RWPE2 (cell line): ENCODE measurements at regions not wholly inside any gene's neighbourhood (a gene's known extent, or its start where the extent isn't known, plus 50 kb on each side); places are given as distances from the start of the nearest gene placed in this dataset.
"Not testable (repeated sequence)": the region's sequence is repeated elsewhere in the genome, so short reads cannot be mapped to it uniquely, and the experiment has no call there.

Source experiments
- ATAC-seq: fragments of 200-7000 bp; cut with Tn5 transposase; 3 replicates; pipeline ENCODE4 v1.9.1; 2021; ENCODE audit warnings: low read depth
- DNase-seq: peaks from one replicate; pipeline ENCODE4 v3.0.0-alpha.2; 2020; ENCODE audit warnings: low spot score
- H3K27ac ChIP-seq: fragments of 450-650 bp; 2 replicates; pipeline ENCODE4 v1.5.1; 2017; ENCODE audit warnings: mild to moderate bottlenecking; ENCODE audit not compliant: poor library complexity, severe bottlenecking
- H3K27me3 ChIP-seq: fragments of 250-450 bp; sonication (Bioruptor Pico); 2 replicates; pipeline ENCODE4 v1.5.1; 2021; ENCODE audit warnings: mild to moderate bottlenecking, moderate library complexity; ENCODE audit not compliant: insufficient read depth, poor library complexity, severe bottlenecking
- H3K36me3 ChIP-seq: fragments of 250-450 bp; sonication (Bioruptor Pico); 2 replicates; pipeline ENCODE4 v1.5.1; 2020; ENCODE audit warnings: low read depth, mild to moderate bottlenecking, moderate library complexity
- H3K4me1 ChIP-seq: fragments of 250-450 bp; sonication (Bioruptor Pico); 2 replicates; pipeline ENCODE4 v1.5.1; 2021; ENCODE audit warnings: mild to moderate bottlenecking, moderate library complexity; ENCODE audit not compliant: insufficient read depth, poor library complexity, severe bottlenecking
- H3K4me3 ChIP-seq: fragments of 250-450 bp; sonication (Bioruptor Pico); 2 replicates; pipeline ENCODE4 v1.5.1; 2021; ENCODE audit warnings: mild to moderate bottlenecking, moderate library complexity; ENCODE audit not compliant: severe bottlenecking
- H3K9me3 ChIP-seq: fragments of 250-450 bp; sonication (Bioruptor Pico); 2 replicates; pipeline ENCODE4 v1.5.1; 2021; ENCODE audit warnings: mild to moderate bottlenecking, moderate library complexity; ENCODE audit not compliant: severe bottlenecking
- TF ChIP-seq, protein P1 (sequence below): fragments of 450-650 bp; IDR thresholded peaks from one replicate; pipeline ENCODE4 v1.5.1; 2017; ENCODE audit warnings: mild to moderate bottlenecking, moderate library complexity; ENCODE audit not compliant: poor library complexity, severe bottlenecking

DNA sequence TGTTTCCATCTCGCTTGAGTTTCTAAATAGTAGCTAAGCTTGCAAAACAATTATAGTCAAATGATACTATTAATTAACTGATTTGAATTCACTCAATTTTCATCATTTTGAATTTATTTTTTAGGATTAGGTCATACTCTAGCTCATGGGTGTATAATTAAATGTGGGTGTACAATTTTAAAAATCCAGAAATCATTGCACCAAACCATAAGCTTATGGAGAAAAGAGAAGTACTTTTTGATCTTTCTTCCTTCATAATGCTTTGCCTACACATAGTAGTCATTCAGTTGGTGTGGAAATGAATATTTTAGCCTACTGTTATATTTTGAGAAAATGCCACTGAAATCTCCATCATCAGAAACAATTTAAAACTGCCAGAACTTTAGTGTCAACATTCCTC lies 175.1 kb downstream of the CD47 start:
- Histone ChIP-seq H3K36me3 (no peaks in the 10 kb centered on the region), H3K4me3 (no peak overlapping the region), H3K27ac (no peak overlapping the region), H3K27me3 (no peaks in the 10 kb centered on the region), H3K9me3 (no peaks in the 10 kb centered on the region), H3K4me1 (no peaks in the 10 kb centered on the region)
- no peak for ATAC-seq
- no peak for DNase-seq
- TF ChIP-seq, protein P1, sequence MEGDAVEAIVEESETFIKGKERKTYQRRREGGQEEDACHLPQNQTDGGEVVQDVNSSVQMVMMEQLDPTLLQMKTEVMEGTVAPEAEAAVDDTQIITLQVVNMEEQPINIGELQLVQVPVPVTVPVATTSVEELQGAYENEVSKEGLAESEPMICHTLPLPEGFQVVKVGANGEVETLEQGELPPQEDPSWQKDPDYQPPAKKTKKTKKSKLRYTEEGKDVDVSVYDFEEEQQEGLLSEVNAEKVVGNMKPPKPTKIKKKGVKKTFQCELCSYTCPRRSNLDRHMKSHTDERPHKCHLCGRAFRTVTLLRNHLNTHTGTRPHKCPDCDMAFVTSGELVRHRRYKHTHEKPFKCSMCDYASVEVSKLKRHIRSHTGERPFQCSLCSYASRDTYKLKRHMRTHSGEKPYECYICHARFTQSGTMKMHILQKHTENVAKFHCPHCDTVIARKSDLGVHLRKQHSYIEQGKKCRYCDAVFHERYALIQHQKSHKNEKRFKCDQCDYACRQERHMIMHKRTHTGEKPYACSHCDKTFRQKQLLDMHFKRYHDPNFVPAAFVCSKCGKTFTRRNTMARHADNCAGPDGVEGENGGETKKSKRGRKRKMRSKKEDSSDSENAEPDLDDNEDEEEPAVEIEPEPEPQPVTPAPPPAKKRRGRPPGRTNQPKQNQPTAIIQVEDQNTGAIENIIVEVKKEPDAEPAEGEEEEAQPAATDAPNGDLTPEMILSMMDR = no peak

DNA sequence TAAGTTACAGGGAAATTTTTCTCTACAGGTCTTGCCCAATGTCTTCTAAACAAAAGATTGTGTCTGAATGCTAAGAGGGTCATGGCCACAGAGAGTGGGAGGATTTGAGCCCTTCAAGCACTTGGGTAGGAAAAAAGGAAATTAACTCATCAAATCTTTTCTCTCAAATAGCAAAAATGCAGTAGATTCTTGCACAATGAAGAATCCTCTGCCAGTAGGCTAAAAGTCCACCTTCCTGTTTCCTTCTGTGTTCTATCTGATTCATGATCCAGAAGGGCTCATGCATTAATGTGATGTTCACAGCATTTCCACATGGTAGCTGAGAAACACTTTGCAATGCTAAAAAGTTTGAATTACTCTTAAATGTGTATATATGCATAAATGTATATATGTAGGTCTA lies 177.1 kb downstream of the CD47 start:
- no peaks in the 10 kb centered on the region for H3K4me1 ChIP-seq
- no peak for DNase-seq
- 0 out of 3 replicates have a peak, but pooled peaks have one; percentile 33 for ATAC-seq
- H3K4me3 ChIP-seq = no peak overlapping the region
- no peaks in the 10 kb centered on the region for H3K36me3 ChIP-seq
- TF ChIP-seq, protein P1 = no peak
- H3K9me3 ChIP-seq = no peaks in the 10 kb centered on the region
- no peak overlapping the region for H3K27ac ChIP-seq
- no peaks in the 10 kb centered on the region for H3K27me3 ChIP-seq

DNA sequence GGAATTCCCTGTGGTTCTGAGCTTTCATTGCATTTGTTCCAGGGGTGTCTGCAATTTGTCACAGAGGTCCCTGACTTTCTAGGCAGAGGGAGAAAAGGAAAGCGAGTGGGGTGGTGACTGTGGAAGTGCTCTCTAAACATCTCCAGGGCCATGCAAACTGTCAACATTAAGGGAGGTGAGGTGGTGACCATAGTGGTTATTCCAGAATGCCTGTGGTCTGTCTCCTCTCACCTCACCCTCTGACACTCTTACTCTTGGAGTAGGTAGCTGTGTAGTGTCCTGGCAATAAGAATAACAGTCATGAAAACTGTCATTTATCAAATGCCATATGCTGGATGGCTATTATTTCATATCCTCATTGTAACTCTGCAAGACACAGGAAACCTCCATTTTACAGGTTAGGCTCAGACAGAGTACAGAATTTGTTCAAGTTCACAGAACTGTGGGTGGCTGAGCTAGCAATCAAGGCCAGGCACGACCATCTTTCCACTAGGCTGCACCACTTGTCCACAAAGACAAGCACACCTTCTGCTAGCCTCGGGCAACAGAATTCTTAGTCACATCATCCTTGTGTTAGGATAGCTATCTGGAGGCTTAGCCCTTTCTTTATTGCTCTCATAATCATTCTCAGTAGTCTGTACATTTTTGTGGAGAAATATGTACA lies 179.4 kb downstream of the CD47 start:
- Histone ChIP-seq H3K36me3 (no peaks in the 10 kb centered on the region), H3K4me3 (no peak overlapping the region), H3K27me3 (no peaks in the 10 kb centered on the region), H3K4me1 (no peaks in the 10 kb centered on the region), H3K27ac (no peak overlapping the region), H3K9me3 (no peaks in the 10 kb centered on the region)
- TF ChIP-seq, protein P1 = no peak
- ATAC-seq (peak; percentile 71), DNase-seq (no peak)

DNA sequence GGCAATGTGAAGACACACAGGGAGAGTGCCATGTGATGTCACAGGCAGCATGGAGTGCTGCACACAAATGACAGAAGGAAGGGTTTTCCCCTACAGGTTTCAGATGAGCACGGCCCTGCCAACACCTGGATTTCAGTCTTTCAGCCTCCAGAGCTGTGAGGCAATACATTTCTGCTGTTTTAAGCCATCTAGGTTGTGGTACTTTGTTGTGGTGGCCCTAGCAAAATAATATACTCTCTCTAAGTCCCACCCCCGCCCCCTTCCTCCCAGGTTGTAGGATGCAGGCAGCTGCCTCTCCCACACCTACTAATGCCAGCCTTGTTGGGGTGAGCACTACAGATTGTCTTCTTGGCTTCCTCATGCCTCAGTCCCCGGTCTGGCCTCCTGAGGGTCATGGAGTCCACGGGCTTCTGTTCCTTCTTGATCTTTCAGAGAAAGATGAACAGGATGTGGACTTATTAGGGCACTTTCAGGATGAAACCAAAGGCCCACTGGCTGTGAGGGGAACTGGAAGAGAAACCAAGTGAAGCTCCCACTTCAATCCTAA lies 180.0 kb downstream of the CD47 start:
- no peak overlapping the region for H3K27ac ChIP-seq
- TF ChIP-seq, protein P1 = no peak
- no peak overlapping the region for H3K4me3 ChIP-seq
- no peaks in the 10 kb centered on the region for H3K9me3 ChIP-seq
- no peaks in the 10 kb centered on the region for H3K4me1 ChIP-seq
- no peak for ATAC-seq
- H3K36me3 ChIP-seq = no peaks in the 10 kb centered on the region
- no peak for DNase-seq
- no peaks in the 10 kb centered on the region for H3K27me3 ChIP-seq

DNA sequence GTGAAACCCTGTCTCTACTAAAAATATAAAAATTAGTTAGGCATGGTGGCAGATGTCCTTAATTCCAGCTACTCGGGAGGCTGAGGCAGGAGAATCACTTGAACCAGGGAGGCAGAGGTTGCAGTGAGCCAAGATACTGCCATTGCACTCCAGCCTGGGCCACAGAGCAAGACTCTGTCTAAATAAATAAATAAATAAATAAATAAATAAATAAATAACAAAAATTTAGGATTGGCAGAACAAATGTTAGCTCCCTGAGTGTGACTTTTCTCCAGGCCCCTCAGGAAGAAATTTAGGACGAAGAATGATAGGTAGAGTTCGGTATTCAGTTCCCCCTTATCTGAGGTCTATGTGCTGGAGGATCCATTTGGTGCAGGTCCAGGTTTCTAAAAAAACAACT lies 181.2 kb downstream of the CD47 start:
- not testable (repeated sequence) for DNase-seq, H3K4me1 ChIP-seq

More for the DNA sequence above, 181.2 kb downstream of the CD47 start:
- H3K27me3 ChIP-seq, H3K36me3 ChIP-seq, H3K4me3 ChIP-seq, ATAC-seq, H3K27ac ChIP-seq, H3K9me3 ChIP-seq: not testable (repeated sequence)
